ENCODE measurements at regions not wholly inside any gene's neighbourhood (a gene's known extent, or its start where the extent isn't known, plus 50 kb on each side); places are given as distances from the start of the nearest gene placed in this dataset.

DNA sequence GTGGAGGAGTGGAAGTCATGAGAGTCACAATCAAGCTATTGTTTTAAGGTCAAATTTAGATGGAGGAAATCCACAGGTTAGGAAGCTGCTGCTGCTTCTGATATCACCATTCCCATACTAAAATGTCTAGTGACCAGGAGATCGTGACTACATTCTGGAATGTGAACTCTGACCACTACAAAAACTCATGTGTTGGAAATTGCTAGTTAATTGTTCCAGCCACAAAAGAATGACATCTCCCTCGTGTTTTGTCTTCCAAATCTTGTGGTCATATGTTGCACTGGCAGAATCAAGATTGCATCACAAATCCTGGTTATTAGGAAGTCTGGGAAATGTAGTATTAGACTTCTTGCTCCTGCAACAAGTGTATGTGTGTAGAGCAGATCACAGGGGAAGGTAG, 441.9 kb downstream of the CD109 start:
- TF ChIP-seq, protein P1, sequence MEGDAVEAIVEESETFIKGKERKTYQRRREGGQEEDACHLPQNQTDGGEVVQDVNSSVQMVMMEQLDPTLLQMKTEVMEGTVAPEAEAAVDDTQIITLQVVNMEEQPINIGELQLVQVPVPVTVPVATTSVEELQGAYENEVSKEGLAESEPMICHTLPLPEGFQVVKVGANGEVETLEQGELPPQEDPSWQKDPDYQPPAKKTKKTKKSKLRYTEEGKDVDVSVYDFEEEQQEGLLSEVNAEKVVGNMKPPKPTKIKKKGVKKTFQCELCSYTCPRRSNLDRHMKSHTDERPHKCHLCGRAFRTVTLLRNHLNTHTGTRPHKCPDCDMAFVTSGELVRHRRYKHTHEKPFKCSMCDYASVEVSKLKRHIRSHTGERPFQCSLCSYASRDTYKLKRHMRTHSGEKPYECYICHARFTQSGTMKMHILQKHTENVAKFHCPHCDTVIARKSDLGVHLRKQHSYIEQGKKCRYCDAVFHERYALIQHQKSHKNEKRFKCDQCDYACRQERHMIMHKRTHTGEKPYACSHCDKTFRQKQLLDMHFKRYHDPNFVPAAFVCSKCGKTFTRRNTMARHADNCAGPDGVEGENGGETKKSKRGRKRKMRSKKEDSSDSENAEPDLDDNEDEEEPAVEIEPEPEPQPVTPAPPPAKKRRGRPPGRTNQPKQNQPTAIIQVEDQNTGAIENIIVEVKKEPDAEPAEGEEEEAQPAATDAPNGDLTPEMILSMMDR (IDR thresholded peaks at IDR 0.05): no peak
- TF ChIP-seq EZH2phosphoT487 (IDR thresholded peaks at IDR 0.05) (no peak), EZH2 (IDR thresholded peaks at IDR 0.05) (no peak)
